ENCODE measurements at regions not wholly inside any gene's neighbourhood (a gene's known extent, or its start where the extent isn't known, plus 50 kb on each side); places are given as distances from the start of the nearest gene placed in this dataset.
"Not testable (repeated sequence)": the region's sequence is repeated elsewhere in the genome, so short reads cannot be mapped to it uniquely, and the experiment has no call there.

DNA sequence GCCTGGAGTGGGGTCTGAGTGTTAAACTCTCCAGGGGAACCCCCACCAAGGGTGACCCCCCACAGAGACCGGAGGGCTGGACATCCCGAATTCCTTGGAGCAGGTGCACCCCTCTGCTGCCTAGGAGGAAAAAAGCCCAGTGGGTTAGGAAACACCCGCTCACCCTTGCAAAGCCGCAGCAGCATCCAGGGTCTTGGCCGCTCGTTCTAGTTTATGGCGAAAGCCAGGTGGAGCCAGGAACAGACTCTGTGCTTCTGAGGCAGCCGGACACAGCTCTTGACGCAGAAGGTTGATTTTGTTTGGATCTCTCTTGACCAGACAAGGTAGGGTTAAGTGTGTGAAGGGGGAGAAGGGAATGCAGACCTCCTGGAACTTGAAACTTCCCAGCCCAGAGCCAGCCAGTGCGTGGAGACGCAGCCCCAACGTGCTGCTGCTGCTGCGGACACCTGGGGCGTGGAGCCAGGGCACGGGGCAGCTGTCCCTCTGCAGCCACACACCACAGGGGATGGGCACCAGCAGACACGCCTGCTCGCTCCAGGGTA lies 154.5 kb downstream of the LAT start:
- Histone ChIP-seq H3K4me3 (ENCODE audit: low read length) (no peak overlapping the region), H3F3A (ENCODE audit: insufficient read depth, low read length, poor library complexity, severe bottlenecking) (no peaks in the 10 kb centered on the region), H3K9ac (ENCODE audit: low read length) (no peak overlapping the region), H3K9me2 (ENCODE audit: insufficient read depth, low read length) (no peaks in the 10 kb centered on the region), H3K27ac (ENCODE audit: low read length) (no peak overlapping the region), H4K20me1 (ENCODE audit: insufficient read depth) (no peaks in the 10 kb centered on the region), H3K4me2 (ENCODE audit: low read length) (no peak overlapping the region), H3K79me2 (replicated peaks; ENCODE audit: insufficient read depth, low read length) (no peaks in the 10 kb centered on the region), H3K27me3 (ENCODE audit: insufficient read depth, low read depth, low read length) (no peaks in the 10 kb centered on the region), H3K9me3 (ENCODE audit: low read length) (no peaks in the 10 kb centered on the region), H3K36me3 (ENCODE audit: insufficient read depth, low read length) (no peaks in the 10 kb centered on the region), H2AFZ (ENCODE audit: low read depth, low read length) (no peak overlapping the region)
- TF ChIP-seq RAD21 (conservative IDR thresholded peaks at IDR 0.05) (no peak), POLR2AphosphoS5 (IDR thresholded peaks at IDR 0.05) (no peak), EP300 (conservative IDR thresholded peaks at IDR 0.05; ENCODE audit: poor library complexity, severe bottlenecking) (no peak), MXI1 (conservative IDR thresholded peaks at IDR 0.05; ENCODE audit: poor library complexity, severe bottlenecking) (no peak), EZH2 (IDR thresholded peaks at IDR 0.05; ENCODE audit: borderline replicate concordance, insufficient read depth, low read length, poor library complexity, severe bottlenecking) (no peak), TAF1 (IDR thresholded peaks at IDR 0.05; ENCODE audit: low read depth) (no peak), SMC3 (conservative IDR thresholded peaks at IDR 0.05; ENCODE audit: poor library complexity) (no peak)
- TF ChIP-seq, protein P1, sequence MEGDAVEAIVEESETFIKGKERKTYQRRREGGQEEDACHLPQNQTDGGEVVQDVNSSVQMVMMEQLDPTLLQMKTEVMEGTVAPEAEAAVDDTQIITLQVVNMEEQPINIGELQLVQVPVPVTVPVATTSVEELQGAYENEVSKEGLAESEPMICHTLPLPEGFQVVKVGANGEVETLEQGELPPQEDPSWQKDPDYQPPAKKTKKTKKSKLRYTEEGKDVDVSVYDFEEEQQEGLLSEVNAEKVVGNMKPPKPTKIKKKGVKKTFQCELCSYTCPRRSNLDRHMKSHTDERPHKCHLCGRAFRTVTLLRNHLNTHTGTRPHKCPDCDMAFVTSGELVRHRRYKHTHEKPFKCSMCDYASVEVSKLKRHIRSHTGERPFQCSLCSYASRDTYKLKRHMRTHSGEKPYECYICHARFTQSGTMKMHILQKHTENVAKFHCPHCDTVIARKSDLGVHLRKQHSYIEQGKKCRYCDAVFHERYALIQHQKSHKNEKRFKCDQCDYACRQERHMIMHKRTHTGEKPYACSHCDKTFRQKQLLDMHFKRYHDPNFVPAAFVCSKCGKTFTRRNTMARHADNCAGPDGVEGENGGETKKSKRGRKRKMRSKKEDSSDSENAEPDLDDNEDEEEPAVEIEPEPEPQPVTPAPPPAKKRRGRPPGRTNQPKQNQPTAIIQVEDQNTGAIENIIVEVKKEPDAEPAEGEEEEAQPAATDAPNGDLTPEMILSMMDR (IDR thresholded peaks at IDR 0.05; ENCODE audit: poor library complexity, severe bottlenecking) = no peak
- TF ChIP-seq, protein P2, sequence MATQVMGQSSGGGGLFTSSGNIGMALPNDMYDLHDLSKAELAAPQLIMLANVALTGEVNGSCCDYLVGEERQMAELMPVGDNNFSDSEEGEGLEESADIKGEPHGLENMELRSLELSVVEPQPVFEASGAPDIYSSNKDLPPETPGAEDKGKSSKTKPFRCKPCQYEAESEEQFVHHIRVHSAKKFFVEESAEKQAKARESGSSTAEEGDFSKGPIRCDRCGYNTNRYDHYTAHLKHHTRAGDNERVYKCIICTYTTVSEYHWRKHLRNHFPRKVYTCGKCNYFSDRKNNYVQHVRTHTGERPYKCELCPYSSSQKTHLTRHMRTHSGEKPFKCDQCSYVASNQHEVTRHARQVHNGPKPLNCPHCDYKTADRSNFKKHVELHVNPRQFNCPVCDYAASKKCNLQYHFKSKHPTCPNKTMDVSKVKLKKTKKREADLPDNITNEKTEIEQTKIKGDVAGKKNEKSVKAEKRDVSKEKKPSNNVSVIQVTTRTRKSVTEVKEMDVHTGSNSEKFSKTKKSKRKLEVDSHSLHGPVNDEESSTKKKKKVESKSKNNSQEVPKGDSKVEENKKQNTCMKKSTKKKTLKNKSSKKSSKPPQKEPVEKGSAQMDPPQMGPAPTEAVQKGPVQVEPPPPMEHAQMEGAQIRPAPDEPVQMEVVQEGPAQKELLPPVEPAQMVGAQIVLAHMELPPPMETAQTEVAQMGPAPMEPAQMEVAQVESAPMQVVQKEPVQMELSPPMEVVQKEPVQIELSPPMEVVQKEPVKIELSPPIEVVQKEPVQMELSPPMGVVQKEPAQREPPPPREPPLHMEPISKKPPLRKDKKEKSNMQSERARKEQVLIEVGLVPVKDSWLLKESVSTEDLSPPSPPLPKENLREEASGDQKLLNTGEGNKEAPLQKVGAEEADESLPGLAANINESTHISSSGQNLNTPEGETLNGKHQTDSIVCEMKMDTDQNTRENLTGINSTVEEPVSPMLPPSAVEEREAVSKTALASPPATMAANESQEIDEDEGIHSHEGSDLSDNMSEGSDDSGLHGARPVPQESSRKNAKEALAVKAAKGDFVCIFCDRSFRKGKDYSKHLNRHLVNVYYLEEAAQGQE (IDR thresholded peaks at IDR 0.05; ENCODE audit: borderline replicate concordance) = no peak

DNA sequence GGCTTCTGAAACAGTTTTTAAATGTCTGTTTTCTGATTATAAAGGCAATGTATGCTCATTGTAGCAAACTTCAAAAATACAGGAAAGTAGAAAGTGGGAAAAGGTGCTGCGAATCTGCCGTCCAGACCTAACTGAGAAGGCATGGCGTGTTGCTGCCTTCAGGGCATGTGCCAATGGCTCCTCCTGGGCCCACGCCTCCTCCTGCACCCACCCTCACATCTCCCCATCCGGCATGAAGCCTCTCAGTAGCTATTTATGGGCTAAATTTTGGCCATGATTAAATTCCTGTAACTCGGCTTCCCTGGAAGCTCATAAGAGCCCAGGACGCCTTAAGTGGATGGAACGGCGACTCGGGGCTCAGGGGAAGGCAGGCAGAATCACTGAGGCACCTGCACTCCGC lies 153.8 kb downstream of the LAT start:
- not testable (repeated sequence) for H3K9ac ChIP-seq (ENCODE audit: low read length); H4K20me1 ChIP-seq (ENCODE audit: insufficient read depth); H3K36me3 ChIP-seq (ENCODE audit: insufficient read depth, low read length); H2AFZ ChIP-seq (ENCODE audit: low read depth, low read length); H3K79me2 ChIP-seq (replicated peaks; ENCODE audit: insufficient read depth, low read length); H3K9me3 ChIP-seq (ENCODE audit: low read length); H3K4me3 ChIP-seq (ENCODE audit: low read length); H3K9me2 ChIP-seq (ENCODE audit: insufficient read depth, low read length); H3K27me3 ChIP-seq (ENCODE audit: insufficient read depth, low read depth, low read length); H3K4me2 ChIP-seq (ENCODE audit: low read length); H3F3A ChIP-seq (ENCODE audit: insufficient read depth, low read length, poor library complexity, severe bottlenecking); H3K27ac ChIP-seq (ENCODE audit: low read length)

DNA sequence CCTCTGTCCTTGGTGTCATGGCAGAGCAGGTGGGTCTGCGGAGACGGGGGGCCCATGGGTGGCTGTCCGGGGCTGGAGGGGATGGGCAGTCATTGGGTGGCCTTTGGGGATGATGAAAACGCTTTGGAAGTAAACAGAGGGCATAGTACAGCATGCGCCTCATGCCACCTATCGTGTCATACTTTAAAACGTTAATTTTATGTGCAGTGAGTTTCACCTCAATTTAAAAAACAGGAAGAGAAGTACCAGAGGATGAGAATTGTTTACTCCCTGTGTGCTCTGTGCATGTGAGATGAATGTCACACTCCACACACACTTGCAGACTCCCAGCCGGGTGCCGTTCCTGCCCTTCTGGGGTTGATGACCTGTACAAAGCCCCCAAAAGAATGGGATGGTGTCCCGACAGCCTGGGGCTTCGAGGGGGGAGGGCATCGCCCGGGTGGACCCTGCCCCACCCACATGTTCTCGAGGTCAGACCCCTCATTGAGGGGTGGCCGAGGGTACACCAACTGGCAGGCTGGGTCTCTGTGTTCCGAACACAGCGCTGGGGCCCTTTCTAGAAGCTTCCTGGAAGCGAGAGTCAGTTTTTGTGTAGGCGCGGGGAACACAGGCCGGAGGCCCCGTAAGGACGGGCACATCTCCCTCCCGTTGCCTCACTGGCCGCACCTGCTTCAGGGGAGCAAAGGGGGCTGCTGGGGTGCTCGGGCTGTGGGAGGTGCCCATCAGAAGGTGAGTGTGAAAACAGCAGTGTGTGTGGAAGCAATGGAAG lies 153.2 kb downstream of the LAT start:
- not testable (repeated sequence) for H3K9ac ChIP-seq (ENCODE audit: low read length); H4K20me1 ChIP-seq (ENCODE audit: insufficient read depth); H3K9me2 ChIP-seq (ENCODE audit: insufficient read depth, low read length); H3K27me3 ChIP-seq (ENCODE audit: insufficient read depth, low read depth, low read length); H3F3A ChIP-seq (ENCODE audit: insufficient read depth, low read length, poor library complexity, severe bottlenecking); H3K79me2 ChIP-seq (replicated peaks; ENCODE audit: insufficient read depth, low read length); H3K36me3 ChIP-seq (ENCODE audit: insufficient read depth, low read length); H3K4me3 ChIP-seq (ENCODE audit: low read length); H3K27ac ChIP-seq (ENCODE audit: low read length); H3K9me3 ChIP-seq (ENCODE audit: low read length); H3K4me2 ChIP-seq (ENCODE audit: low read length); H2AFZ ChIP-seq (ENCODE audit: low read depth, low read length)

DNA sequence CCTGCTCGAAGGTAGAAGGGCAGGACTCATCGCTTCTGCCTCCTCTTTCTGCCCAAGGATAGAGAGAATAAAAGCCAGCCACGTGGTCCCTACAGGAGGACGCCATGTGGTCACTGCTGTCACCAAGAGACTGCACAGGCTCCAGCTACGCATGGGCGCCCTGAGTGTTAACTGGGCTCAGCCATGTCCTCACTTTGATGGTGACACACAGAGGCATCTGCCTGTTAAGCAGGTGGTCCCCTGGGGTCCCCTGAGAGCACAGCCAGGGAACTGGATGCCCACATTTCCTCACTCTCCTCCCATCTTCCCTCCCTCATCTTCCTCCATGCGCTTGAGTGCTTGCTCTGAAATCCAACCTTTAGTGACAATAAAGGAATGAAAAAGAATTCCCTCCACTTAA lies 152.6 kb downstream of the LAT start:
- H3K4me2 ChIP-seq (ENCODE audit: low read length); H3K36me3 ChIP-seq (ENCODE audit: insufficient read depth, low read length); H3K27ac ChIP-seq (ENCODE audit: low read length); H3K27me3 ChIP-seq (ENCODE audit: insufficient read depth, low read depth, low read length); H4K20me1 ChIP-seq (ENCODE audit: insufficient read depth); H3K9me3 ChIP-seq (ENCODE audit: low read length); H3K9me2 ChIP-seq (ENCODE audit: insufficient read depth, low read length); H3F3A ChIP-seq (ENCODE audit: insufficient read depth, low read length, poor library complexity, severe bottlenecking); H2AFZ ChIP-seq (ENCODE audit: low read depth, low read length); H3K79me2 ChIP-seq (replicated peaks; ENCODE audit: insufficient read depth, low read length); H3K4me3 ChIP-seq (ENCODE audit: low read length); H3K9ac ChIP-seq (ENCODE audit: low read length): not testable (repeated sequence)

DNA sequence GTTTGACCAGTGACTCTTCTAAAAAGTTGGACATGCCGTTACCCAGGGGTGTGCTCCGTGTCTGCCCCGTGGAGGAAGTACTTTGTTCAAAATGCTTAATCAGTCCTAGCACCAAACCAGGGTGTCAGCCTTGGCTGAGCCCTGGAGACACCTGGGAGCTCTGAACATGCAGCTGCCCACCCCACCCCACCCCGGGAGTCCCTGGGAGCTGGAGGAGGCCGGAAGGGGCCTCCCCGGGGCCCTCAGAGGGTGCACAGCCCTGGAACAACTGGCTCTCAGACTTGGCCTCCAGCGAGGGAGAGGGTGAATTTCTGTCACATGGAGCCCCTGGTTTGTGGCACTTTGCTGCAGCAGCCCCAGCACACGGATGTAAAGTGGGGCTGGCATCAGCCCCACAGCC lies 152.1 kb downstream of the LAT start:
- not testable (repeated sequence) for H3K27me3 ChIP-seq (ENCODE audit: insufficient read depth, low read depth, low read length); H4K20me1 ChIP-seq (ENCODE audit: insufficient read depth); H3K27ac ChIP-seq (ENCODE audit: low read length); H3K9me3 ChIP-seq (ENCODE audit: low read length); H2AFZ ChIP-seq (ENCODE audit: low read depth, low read length); H3F3A ChIP-seq (ENCODE audit: insufficient read depth, low read length, poor library complexity, severe bottlenecking); H3K4me3 ChIP-seq (ENCODE audit: low read length); H3K36me3 ChIP-seq (ENCODE audit: insufficient read depth, low read length); H3K9me2 ChIP-seq (ENCODE audit: insufficient read depth, low read length); H3K4me2 ChIP-seq (ENCODE audit: low read length); H3K9ac ChIP-seq (ENCODE audit: low read length); H3K79me2 ChIP-seq (replicated peaks; ENCODE audit: insufficient read depth, low read length)
